ENCODE measurements at regions not wholly inside any gene's neighbourhood (a gene's known extent, or its start where the extent isn't known, plus 50 kb on each side); places are given as distances from the start of the nearest gene placed in this dataset.
"Not testable (repeated sequence)": the region's sequence is repeated elsewhere in the genome, so short reads cannot be mapped to it uniquely, and the experiment has no call there.

GRCh38 chr1:228996281-228996680, 261.0 kb downstream of the RHOU start:
- DNase-seq = no peak

GRCh38 chr1:228997721-228998144, 262.5 kb downstream of the RHOU start:
- no peak for DNase-seq

DNA sequence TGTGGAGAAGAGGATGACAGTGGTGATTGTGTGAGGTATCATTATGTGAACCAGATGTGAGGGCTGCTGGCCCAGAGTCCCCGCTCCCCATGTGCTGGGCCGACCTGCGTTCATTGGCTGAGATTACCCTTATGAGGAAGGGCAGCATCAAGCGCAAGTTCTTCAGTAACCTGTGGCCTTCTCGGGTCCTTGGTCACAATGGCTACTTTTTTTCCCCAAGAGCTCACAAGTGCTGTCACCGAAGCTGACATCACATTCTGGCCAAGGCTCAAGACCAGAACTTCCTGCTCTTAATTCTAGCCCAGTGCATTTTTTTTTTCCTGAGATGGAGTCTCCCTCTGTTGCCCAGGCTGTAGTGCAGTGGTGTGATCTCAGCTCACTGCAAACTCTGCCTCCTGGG, 262.9 kb downstream of the RHOU start:
- DNase-seq = no peak

DNA sequence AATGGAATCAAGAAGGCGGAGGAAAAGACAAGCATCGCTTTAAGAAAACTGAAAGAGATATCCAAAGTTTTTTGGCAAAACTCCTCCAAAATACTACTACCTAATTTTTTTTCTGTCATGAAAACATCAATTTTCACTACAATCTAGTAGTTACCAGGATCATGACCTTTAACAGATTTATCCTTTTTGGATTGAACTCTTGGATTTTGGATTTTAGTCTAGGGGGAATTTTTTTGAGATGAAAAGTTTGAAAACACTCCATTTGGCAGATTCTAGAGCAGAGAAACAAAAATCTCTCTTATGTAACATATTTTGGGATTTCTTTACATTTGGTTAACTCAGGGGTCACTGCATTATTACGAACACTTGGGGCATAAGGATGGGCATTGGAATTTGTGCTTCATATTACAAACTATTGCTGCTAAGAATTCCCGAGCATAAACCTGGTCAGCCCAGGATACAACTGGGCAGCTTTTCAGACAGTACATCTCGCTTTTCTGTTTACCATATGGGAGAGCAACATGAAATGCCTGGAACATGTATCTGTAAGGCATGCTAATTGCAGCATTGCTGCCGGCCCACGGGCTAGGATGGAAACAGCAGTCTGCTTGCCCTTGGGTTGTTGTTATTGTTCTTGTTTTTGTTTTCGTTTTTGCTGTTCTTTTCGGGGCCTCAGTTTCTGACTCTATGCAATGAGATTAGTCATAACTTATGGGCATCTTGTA, 264.3 kb downstream of the RHOU start:
- DNase-seq = no peak

DNA sequence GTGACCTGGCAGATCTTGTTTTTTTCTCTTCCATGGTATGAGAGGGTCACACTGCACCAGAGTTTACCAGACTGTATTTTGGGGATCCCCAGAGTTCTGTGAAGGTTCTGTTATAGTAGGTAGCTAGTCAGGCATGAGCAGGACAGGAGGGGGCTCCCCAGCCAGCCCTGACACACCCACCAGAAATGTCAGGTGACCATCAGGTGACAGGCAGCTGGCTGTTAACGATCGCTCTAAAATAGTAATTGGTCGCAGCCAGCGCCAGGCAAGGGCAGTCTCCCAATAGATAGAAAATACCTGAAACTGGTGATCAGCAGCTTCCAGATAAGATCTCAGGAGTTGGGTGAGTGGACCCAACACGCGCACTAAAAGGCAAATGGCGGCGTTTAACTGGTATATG, 264.9 kb downstream of the RHOU start:
- no peak for DNase-seq

DNA sequence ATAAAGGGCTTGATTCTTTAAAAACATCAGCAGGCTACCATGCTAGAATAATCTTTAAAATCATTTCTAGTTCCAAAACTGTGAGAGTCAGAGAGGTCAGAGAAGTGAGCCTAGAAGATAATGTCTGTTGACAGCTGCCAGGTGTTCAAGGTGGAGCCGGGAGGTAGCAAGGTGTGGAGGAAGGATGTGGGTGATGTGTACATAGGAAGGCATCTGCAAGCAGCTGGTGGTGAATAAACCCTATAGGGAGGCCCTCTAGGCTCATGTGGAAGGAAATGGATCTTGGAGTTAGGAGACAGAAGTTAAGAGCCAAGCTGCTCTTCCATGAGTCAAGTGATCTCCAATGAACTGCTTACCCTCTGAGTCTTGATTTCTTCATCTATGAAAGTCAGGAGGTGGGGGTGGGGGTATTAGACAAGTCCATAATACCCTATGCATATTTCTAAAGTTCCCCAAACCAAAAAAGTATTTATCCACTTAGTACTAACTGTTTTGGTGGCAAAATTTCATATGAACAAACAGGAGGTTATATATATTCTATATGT, 266.3 kb downstream of the RHOU start:
- no peak for DNase-seq

DNA sequence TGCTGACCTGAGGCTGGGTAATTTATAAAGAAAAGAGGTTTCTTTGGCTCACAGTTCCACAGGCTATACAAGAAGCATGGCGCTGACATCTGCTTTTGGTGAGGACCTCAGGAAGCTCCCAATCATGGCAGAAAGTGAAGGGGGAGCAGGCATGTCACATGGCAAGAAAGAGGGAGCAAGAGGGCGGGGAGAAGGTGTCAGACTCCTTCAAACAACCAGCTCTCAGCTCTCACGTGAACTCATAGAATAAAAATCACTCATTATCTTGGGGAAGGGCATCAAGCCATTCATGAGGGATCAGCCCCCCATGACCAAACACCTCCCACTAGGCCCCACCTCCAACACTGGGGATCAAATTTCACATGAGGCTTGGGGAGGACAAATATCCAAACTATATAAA, 266.8 kb downstream of the RHOU start:
- no peak for DNase-seq

- DNase-seq = no peak
These were observed 267.2 kb downstream of the RHOU start for GRCh38 chr1:229002451-229002960.

DNA sequence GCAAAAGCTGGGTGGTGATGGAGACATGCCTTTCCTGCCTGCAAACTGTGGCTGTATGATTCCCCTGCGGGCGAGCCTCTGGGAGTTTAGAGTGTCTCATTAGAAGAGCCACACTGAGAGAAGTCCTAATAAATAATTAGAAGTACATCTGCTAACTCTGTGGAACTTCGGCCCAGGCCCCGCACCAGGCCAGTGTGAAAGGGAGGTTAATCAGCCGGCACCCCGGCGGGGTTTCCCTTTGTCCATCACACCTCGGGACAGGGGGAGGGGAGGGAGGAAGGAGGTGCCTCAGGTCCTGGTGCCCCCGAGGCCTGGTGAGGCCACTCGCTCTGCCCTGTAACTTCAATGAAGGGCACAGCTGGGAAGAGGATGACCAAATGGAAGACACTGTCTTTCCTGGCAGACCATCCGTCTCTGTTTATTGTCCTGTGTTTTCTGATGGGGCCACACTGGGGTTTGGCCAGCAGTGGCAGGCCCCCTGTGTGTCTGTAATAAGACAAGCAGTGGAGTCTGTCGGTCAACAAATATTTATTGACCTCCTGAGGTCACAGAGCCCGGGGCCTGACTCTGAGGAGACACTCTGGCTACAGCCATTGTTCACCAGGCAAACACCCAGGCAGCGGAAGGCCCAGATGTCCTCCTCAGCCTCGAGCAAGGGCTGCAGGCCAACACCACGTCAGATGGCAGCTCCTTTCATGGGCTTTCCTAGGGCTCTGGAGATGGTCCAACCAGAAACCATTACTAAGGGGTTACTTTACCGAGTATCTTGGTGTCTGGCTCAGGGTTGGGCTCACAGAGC, 267.5 kb upstream of the RAB4A start:
- no peak for DNase-seq

GRCh38 chr1:229004066-229004833, 266.7 kb upstream of the RAB4A start:
- DNase-seq = no peak

DNA sequence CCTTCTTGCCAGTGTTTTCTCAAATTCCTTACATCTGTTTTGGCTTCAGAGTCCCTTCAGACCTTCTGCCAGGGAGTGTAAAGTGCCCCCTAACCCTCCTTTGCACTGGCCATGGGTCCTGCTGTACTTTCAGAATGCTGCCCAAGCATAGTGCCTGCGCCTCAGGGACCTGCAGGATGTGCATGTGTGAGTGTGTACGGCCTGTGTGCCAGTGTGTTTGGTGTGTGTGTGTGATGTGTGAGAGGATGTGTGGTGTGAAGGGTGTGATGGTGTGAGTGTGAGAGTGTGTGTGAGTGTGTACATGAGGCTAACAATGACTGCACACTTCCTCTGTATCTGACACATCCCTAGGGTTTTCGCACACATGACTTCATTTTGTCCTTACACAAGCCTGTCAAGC, 265.8 kb upstream of the RAB4A start:
- no peak for DNase-seq

- no peak for DNase-seq
These were observed 265.4 kb upstream of the RAB4A start for GRCh38 chr1:229005556-229005955.

DNA sequence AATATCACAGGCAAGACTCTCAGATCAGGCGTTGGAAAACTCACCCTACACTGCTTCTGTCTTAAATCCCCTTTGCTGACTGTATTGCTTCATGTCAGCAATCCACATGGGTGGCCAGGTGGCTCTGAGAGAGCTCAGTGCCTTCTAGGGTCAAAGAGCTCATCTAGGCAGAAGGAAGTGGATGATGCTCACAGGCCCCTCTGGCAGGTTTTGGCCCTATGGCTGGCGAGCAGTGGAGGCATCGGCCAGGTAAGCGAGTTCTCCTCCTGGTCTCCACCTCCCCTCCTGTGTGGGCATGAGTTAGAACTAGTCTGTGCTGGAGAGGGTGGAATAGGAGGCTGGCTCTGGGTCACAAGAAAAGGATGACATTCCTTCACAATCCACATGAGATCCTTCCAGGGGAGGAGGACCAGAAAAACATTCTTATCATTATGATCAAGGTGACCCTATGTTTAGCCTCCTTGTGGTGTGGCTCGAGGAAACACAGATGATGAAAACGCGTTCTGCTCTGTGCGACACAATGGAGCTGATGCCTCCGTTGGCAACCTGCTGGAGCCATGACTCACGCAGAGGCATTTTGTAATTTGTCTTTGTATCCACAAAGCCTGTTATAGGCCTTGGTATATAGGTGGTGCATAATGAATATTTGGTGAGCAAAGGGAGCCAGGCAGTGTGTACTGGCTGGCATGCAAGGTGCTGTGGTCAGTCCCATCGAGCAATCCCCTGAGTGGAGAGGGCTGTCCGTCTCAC, 264.6 kb upstream of the RAB4A start:
- no peak for DNase-seq

DNA sequence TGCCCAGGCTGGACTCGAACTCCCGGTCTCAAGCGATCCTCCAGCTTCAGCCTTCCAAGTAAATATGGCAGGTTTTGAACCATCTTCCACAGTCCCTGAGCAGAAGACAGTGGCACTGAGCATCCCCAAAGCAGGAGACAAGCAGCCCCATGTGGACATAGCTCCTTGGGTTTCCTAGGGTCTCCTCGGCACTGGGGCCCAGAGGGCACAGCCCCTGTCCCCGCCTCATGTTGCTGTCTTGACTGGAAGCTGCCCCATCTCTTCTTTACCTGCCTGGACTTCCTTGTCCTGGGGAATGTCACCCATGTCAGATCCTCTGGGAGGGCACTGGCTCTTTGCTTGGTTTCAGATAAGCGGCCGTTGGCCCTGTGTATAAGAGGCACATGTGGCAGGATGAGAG, 263.7 kb upstream of the RAB4A start:
- DNase-seq = no peak

DNA sequence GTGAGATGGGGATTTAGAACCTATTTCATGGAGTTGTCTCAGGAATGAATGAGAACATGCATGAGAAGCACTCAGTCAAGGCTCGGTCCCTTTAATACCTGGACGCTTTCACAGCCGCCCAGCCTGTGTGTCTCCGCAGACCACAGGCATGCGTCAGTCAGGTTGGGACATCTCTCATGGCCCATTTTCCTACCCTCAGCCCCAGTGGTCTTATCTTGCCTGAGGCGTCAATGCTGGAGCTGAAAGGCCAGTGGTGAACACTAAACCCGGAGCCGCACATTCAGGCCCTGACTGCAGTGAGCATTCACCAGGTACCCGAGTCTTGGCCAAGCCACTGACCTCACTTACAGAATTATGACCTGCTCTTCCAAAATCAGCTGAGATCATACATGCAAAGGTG, 263.2 kb upstream of the RAB4A start:
- no peak for DNase-seq

DNA sequence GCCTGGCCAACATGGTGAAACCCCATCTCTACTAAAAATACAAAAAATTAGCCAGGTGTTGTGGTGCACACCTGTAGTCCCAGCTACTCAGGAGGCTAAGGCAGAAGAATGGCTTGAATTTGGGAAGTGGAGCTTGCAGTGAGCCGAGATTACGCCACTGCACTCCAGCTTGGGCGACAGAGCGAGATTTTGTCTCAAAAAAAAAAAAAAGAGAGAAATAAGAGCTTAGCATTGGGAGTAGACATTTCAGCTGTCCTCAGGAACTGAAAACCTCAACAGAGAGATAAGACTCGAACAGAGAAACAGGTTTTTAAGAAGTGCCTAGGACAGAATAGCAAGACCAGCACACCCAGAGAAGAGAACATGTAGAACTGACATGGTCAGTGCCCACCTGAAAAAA, 262.6 kb upstream of the RAB4A start:
- not testable (repeated sequence) for DNase-seq

GRCh38 chr1:229011022-229011421, 259.9 kb upstream of the RAB4A start:
- DNase-seq = no peak

- DNase-seq = no peak
These were observed 258.1 kb upstream of the RAB4A start for GRCh38 chr1:229012823-229013222.

DNA sequence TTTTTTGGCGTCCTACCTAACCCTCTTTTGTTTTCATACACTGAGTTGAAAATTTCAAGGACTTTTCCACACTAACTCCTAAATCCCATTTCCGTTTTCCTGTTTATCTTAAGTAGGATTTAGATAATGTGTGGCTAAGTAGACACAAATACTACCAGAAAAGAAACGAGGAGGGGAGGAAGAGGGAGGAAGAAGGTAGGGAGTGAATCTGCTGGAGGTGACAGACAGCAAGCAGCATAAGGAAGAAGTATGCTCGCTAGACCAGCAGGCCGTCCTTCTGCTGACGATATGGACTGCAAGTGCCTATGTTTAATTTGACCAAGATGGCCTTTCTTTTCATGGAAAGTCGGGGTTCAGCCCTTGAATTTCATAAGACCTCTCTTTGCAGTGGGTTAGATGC, 256.9 kb upstream of the RAB4A start:
- no peak for DNase-seq

GRCh38 chr1:229015806-229016205, 255.1 kb upstream of the RAB4A start:
- no peak for DNase-seq

DNA sequence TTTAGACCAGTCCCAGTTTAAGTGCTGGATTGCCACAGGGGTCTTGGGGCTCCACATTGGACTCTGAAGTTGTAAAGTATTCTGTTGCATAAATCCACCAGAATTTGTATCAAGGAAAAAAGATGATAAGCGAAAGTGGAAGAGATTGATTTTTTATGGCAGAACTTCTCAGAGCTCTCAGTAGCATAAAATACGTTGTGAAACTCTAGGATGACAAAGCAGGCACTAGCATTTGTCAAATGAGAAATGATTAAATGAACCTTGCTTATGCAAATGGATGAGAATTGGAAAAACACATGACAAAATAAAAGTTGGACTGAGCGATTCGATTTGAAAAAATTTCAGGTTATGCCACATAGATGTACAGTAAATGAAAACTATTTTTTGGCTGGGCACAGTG, 253.8 kb upstream of the RAB4A start:
- no peak for DNase-seq

DNA sequence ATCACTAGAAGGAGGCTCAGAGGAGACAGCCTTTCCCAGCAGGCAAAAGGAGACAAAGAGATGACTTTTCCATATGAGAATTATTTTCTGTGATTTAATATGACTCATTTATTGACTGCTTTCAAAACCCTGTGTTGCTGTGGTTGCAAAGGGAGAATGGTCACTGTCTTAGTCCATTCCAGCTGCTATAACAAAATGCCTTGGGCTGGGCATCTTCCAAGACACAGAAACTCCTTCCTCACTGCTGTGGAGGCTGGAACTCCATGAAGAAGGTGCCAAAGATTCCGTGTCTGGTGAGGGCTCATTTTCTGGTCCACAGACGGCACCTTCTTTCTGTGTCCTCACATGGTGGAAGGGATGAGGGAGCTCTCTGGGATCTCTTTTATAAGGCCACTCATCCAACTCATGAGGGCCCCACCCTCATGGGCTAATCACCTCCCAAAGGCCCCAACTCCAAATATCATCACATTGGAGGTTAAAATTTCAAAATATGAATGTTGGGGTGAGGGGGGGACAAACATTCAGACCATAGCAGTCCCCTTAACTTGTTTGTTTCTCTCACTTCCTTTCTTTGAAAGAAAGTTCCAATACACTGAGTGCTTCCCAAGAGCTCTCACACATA, 252.1 kb upstream of the RAB4A start:
- no peak for DNase-seq

Data from DMS153 (cell line).